Activated T-helper 1 cell treated with anti-CD3 and anti-CD28 coated beads, Interleukin-2, amount 50 U/mL, for 16 hours (primary cell): ENCODE measurements at regions not wholly inside any gene's neighbourhood (a gene's known extent, or its start where the extent isn't known, plus 50 kb on each side); places are given as distances from the start of the nearest gene placed in this dataset.

ENCODE experiments used
- DNase-seq, 2 donors: peaks; one replicate each; pipeline ENCODE4 v3.0.0-alpha.2; 2020; ENCODE audit warnings: low read depth in 1 of 2, low spot score in 1 of 2

GRCh38 chr1:234536741-234537140 lies 57.8 kb upstream of the TARBP1 start:
- no peak for DNase-seq

- no peak for DNase-seq
These were observed 57.0 kb upstream of the TARBP1 start for GRCh38 chr1:234535763-234536515.

- DNase-seq = no peak
These were observed 56.2 kb upstream of the TARBP1 start for GRCh38 chr1:234535218-234535617.

GRCh38 chr1:234533975-234534876 lies 55.2 kb upstream of the TARBP1 start:
- no peak for DNase-seq

GRCh38 chr1:234533034-234533891 lies 54.3 kb upstream of the TARBP1 start:
- DNase-seq = no peak

- DNase-seq = no peak
These were observed 53.5 kb upstream of the TARBP1 start for GRCh38 chr1:234532503-234532922.

DNA sequence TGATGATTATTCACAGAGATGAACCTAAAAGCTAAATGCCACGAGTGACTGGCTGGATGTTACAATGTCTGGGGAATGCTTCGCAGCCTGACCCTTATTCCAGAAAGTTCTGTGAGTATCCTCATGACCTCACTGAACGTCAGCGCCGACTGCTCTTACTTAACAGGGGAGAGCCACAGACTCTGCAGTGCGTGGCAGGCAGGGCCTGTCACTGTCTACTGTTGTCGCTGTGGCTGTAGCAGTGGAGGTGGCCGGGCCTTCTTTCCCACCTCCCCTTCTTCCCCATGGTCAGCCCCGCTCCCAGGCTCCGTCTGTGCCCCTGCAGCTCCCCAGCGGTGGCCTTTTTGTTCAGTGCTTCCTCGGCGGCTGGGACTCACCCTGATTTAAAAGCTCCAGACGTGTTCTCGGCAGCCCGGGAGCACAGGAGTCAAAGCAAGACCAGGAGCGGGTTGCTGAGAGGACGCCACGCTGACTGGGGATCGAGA lies 52.2 kb upstream of the TARBP1 start:
- DNase-seq = no peak

GRCh38 chr1:234530672-234531071 lies 51.7 kb upstream of the TARBP1 start:
- DNase-seq = no peak

GRCh38 chr1:234529950-234530237 lies 50.9 kb upstream of the TARBP1 start:
- no peak for DNase-seq

DNA sequence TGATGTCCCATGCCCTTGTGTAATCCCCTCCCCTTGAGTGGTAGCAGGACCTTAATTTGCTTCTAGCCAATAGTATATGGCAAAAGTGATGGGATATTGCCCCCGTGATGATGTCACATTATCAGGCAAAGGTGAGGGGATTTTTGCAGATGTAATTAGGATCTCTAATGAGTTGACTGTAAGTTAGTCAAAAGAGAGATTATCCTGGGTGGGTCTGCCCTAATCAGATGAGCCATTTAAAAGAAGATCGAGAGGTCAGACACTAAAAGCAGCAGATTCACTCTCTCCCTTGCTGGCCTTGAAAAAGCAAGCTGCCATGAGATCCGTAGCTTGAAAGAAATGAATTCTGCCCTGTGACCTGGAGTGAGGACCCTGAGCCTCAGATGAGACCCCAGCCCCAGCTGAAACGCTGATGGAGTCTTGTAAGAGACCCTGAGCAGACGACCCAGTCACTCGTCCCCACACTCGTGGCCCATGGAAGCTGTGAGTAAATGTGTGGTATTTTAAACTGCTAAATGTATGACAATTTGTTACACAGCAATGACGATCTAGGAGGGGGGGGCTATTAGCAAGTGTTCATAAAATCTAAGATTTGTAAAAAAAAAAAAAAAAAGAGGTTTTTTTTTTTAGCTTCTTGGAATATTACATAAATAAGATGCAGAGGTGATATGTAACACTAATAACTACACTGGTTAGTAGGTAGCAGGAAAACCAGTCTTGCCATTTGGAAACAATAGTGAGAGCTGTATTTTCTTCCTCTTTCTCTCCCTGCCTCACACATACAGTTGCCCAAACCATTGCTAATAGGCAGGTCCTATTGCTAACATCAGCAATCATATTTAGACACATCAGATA lies 50.3 kb upstream of the TARBP1 start:
- DNase-seq = no peak
